Left ventricle myocardium inferior (tissue), 1 donor: ENCODE measurements at regions not wholly inside any gene's neighbourhood (a gene's known extent, or its start where the extent isn't known, plus 50 kb on each side); places are given as distances from the start of the nearest gene placed in this dataset.

Experiments
- DNase-seq: peaks from one replicate; pipeline ENCODE4 v3.0.0-alpha.2; 2020
- H3K27ac ChIP-seq: fragments of 200-600 bp; replicated peaks from 2 replicates; pipeline ENCODE4 v1.8.0; 2021
- H3K27me3 ChIP-seq: fragments of 200-600 bp; 2 replicates; pipeline ENCODE4 v1.8.0; 2021; ENCODE audit warnings: low read depth
- H3K36me3 ChIP-seq: fragments of 200-600 bp; 2 replicates; pipeline ENCODE4 v1.8.0; 2021
- H3K4me1 ChIP-seq: fragments of 200-600 bp; 2 replicates; pipeline ENCODE4 v1.8.0; 2021
- H3K4me3 ChIP-seq: fragments of 200-600 bp; 2 replicates; pipeline ENCODE4 v1.8.0; 2021; ENCODE audit warnings: mild to moderate bottlenecking, moderate library complexity
- H3K9me3 ChIP-seq: fragments of 200-600 bp; replicated peaks from 2 replicates; pipeline ENCODE4 v1.8.0; 2021
- intact Hi-C: fragments of 100-400 bp; cut with micrococcal nuclease; formaldehyde crosslinking; loops from one replicate; pipeline ENCODE4 v1.11.0; 2022
- TF ChIP-seq, protein P1 (sequence below): fragments of 200-600 bp; IDR thresholded peaks from 2 replicates; pipeline ENCODE4 v1.8.0; 2021; ENCODE audit warnings: antibody characterized with exemption, mild to moderate bottlenecking, borderline replicate concordance
- donor health status: DM: no; HTN: yes; CAD: no; lungs with severe emphysema.

DNA sequence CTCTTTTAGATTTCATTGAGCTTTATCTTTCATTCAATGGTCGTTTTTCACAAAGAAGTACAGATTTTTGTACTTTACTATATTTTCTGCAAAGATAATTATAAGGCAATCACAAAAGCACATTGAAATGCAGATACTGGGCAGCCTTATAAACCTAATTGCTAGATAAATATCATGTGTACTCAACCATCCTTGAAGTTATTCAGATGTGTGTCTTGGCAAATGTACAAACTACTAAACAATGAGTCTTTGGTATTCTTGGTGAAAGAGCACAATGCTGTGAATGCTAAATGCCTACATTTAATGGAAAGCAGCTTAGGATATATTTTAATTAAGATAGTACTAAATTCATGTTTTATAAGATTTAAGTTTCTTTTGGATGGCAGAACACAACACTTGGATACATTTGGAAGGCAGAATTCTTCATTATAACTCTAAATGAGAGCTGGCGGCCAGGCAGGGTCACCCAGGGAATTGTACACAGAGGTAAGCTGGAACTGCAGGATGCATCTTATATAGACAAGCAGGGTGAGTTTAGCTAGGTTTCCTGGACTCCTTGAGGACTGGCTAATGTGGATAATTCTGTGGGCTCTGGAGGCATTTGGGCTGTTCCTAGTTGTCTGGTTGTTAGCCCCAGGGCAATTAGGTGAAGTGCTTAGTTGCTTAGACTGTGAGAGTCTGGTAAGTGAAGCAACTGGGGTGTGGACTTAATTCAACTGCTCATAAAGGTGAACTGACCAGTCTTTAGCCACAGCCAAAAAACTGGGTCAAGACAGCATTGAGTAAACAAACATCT lies 286.6 kb downstream of the PCDH20 start:
- no peak overlapping the region for H3K4me3 ChIP-seq
- no peak overlapping the region for H3K27ac ChIP-seq
- intact Hi-C loops, result no loop called here
- no peaks in the 10 kb centered on the region for H3K4me1 ChIP-seq
- no peaks in the 10 kb centered on the region for H3K36me3 ChIP-seq
- DNase-seq, result no peak
- no peaks in the 10 kb centered on the region for H3K9me3 ChIP-seq
- TF ChIP-seq, protein P1, sequence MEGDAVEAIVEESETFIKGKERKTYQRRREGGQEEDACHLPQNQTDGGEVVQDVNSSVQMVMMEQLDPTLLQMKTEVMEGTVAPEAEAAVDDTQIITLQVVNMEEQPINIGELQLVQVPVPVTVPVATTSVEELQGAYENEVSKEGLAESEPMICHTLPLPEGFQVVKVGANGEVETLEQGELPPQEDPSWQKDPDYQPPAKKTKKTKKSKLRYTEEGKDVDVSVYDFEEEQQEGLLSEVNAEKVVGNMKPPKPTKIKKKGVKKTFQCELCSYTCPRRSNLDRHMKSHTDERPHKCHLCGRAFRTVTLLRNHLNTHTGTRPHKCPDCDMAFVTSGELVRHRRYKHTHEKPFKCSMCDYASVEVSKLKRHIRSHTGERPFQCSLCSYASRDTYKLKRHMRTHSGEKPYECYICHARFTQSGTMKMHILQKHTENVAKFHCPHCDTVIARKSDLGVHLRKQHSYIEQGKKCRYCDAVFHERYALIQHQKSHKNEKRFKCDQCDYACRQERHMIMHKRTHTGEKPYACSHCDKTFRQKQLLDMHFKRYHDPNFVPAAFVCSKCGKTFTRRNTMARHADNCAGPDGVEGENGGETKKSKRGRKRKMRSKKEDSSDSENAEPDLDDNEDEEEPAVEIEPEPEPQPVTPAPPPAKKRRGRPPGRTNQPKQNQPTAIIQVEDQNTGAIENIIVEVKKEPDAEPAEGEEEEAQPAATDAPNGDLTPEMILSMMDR, result no peak
- H3K27me3 ChIP-seq, result no peaks in the 10 kb centered on the region

DNA sequence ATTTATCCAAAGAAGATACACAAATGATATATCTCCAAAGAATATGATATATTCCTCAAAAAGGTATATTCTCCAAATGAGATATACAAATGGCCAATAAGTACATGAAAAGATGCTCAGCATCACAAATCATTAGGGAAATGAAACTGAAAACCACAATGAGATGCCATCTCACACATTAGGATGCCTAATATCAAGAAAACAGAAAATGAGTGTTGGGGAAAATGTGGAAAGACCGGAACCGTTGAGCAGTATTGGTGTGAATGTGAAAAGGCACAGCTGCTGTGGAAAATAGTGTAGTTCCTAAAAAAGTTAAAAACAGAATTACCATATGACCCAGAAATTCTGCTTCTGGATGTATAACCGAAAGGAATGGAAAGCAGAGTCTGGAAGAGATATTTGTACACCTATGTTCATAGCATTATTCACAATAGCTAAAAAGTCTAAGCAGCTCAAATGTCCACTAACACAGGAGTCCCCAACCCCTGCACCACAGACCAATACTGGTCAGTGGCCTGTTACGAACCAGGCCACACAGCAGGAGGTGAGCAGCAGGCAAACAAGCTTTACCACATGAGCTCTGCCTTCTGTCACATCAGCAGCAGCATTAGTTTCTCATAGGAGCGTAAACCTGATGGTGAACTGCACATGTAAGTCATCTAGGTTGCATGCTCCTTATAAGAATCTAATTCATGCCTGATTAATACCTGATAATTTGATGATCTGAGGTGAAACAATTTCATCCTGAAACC lies 291.9 kb downstream of the PCDH20 start:
- Histone ChIP-seq H3K4me3 (no peak overlapping the region), H3K27ac (no peak overlapping the region), H3K4me1 (no peaks in the 10 kb centered on the region), H3K27me3 (no peaks in the 10 kb centered on the region), H3K36me3 (no peaks in the 10 kb centered on the region), H3K9me3 (peaks cover 3% of the 10 kb centered on the region)
- DNase-seq, result no peak
- intact Hi-C loops, result no loop called here
- TF ChIP-seq, protein P1, result no peak

DNA sequence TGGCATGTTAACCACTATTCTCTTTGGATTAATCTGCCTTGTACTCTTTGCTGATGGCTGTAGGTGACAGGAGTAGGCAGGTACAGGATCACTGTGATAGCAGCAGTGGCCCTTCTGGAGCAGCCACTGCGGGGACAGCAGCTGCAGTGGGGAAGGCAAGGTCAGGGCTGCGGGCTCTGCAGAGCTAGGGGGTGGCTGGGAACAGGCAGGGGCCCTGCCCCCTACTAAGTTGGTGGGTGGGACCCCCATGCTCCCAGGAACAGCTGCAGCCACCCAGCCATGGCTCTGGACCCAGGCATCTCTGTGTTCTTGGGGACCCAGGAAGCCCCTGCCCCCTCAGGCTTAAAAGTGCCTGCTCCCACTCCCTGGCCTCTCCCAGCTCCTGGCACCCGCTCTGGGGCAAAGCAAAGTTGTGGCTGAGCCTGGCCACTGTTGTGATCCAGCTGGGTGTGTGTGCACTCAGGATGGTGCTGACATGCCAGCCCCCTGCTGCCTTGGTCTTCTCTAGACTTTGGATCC lies 302.4 kb downstream of the PCDH20 start:
- no peak for DNase-seq
- intact Hi-C loops, result no loop called here
- Histone ChIP-seq H3K36me3 (no peaks in the 10 kb centered on the region), H3K4me1 (no peaks in the 10 kb centered on the region), H3K4me3 (no peak overlapping the region), H3K27ac (no peak overlapping the region), H3K9me3 (no peaks in the 10 kb centered on the region), H3K27me3 (no peaks in the 10 kb centered on the region)
- TF ChIP-seq, protein P1, result no peak

DNA sequence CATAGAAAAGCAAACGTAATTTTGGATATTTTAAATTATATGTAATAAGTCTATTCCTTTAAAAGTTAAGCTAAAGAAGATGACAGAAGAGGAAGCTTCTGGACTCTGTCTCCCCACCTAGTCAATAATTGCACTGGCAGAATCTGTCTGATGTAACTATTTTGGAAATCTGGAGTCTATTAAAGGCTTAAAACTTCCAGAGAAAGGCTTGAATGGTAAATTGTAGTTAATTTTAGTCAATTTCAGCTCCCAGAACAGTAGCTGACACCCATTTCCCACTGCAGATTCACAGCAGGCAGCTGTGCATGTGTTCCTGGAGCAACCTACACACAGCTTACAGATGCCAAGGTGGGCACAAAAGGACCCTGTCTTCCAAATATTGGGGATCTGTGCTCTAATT lies 304.1 kb downstream of the PCDH20 start:
- intact Hi-C loops, result no loop called here
- Histone ChIP-seq H3K36me3 (no peaks in the 10 kb centered on the region), H3K4me3 (no peak overlapping the region), H3K4me1 (no peaks in the 10 kb centered on the region), H3K27me3 (no peaks in the 10 kb centered on the region), H3K27ac (no peak overlapping the region), H3K9me3 (no peaks in the 10 kb centered on the region)
- no peak for DNase-seq
- TF ChIP-seq, protein P1, result no peak

DNA sequence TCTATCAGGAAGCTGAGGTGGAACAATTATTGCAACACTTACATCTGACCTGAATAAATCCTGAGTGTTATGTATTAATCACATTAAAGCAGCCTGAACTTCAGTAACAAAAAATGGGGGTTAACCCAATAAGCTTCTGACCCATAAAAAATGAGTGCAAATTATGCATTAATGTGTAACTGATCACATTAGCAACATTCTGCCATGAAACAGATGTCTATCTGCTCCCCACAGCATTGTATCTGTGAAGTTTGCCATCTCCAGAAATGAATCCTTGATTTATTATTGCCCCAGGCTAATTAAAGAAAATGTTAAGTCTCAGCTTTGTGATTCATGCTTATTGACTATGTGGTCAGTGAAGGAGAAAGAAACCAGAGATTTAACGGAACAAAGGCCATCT lies 304.9 kb downstream of the PCDH20 start:
- Histone ChIP-seq H3K9me3 (no peaks in the 10 kb centered on the region), H3K4me1 (no peaks in the 10 kb centered on the region), H3K27me3 (no peaks in the 10 kb centered on the region), H3K4me3 (no peak overlapping the region), H3K36me3 (no peaks in the 10 kb centered on the region), H3K27ac (no peak overlapping the region)
- TF ChIP-seq, protein P1, result no peak
- no peak for DNase-seq
- intact Hi-C loops, result no loop called here
